HG03469 (cell line): ENCODE measurements at regions not wholly inside any gene's neighbourhood (a gene's known extent, or its start where the extent isn't known, plus 50 kb on each side); places are given as distances from the start of the nearest gene placed in this dataset.
"Not testable (repeated sequence)": the region's sequence is repeated elsewhere in the genome, so short reads cannot be mapped to it uniquely, and the experiment has no call there.

Experiments used
- ATAC-seq: cut with Tn5 transposase; IDR thresholded peaks from one replicate; pipeline ENCODE4 v1.9.1; 2021; ENCODE audit warnings: mild to moderate bottlenecking, moderate library complexity, moderate number of reproducible peaks; ENCODE audit not compliant: unreplicated experiment

GRCh38 chr15:87490666-87491065, 765.9 kb downstream of the NTRK3 start:
- no peak for ATAC-seq

GRCh38 chr15:87489902-87490665, 766.5 kb downstream of the NTRK3 start:
- no peak for ATAC-seq

- ATAC-seq, result no peak
These were observed 767.1 kb downstream of the NTRK3 start for GRCh38 chr15:87489456-87489855.

- no peak for ATAC-seq
These were observed 769.1 kb downstream of the NTRK3 start for GRCh38 chr15:87487484-87487883.

- no peak for ATAC-seq
These were observed 773.1 kb downstream of the NTRK3 start for GRCh38 chr15:87483468-87483867.

GRCh38 chr15:87481126-87481525, 775.4 kb downstream of the NTRK3 start:
- ATAC-seq, result no peak

- no peak for ATAC-seq
These were observed 777.9 kb downstream of the NTRK3 start for GRCh38 chr15:87478687-87479072.

- ATAC-seq, result no peak
These were observed 778.5 kb downstream of the NTRK3 start for GRCh38 chr15:87477737-87478686.

- no peak for ATAC-seq
These were observed 779.5 kb downstream of the NTRK3 start for GRCh38 chr15:87477026-87477425.

- ATAC-seq, result no peak
These were observed 785.6 kb downstream of the NTRK3 start for GRCh38 chr15:87470923-87471322.

GRCh38 chr15:87463956-87464355, 792.6 kb downstream of the NTRK3 start:
- ATAC-seq, result not testable (repeated sequence)

- no peak for ATAC-seq
These were observed 794.9 kb downstream of the NTRK3 start for GRCh38 chr15:87461631-87462030.

GRCh38 chr15:87454860-87455259, 801.7 kb downstream of the NTRK3 start:
- ATAC-seq, result no peak

GRCh38 chr15:87450314-87450713, 806.2 kb downstream of the NTRK3 start:
- no peak for ATAC-seq

- no peak for ATAC-seq
These were observed 817.4 kb downstream of the NTRK3 start for GRCh38 chr15:87439090-87439489.

- no peak for ATAC-seq
These were observed 822.7 kb downstream of the NTRK3 start for GRCh38 chr15:87433871-87434270.

- ATAC-seq, result no peak
These were observed 826.8 kb downstream of the NTRK3 start for GRCh38 chr15:87429754-87430153.

- ATAC-seq, result no peak
These were observed 836.5 kb downstream of the NTRK3 start for GRCh38 chr15:87420017-87420416.

- ATAC-seq, result no peak
These were observed 837.2 kb downstream of the NTRK3 start for GRCh38 chr15:87419344-87419743.

- ATAC-seq, result no peak
These were observed 839.8 kb downstream of the NTRK3 start for GRCh38 chr15:87416591-87417257.

GRCh38 chr15:87408902-87409301, 847.6 kb downstream of the NTRK3 start:
- ATAC-seq, result no peak
